ENCODE measurements at regions not wholly inside any gene's neighbourhood (a gene's known extent, or its start where the extent isn't known, plus 50 kb on each side); places are given as distances from the start of the nearest gene placed in this dataset.

- DNase-seq = no peak
- no peak overlapping the region for H3K4me3 Mint-ChIP-seq (ENCODE audit: unreplicated experiment)
- H3K36me3 Mint-ChIP-seq (ENCODE audit: unreplicated experiment) = peaks cover 7% of the 10 kb centered on the region
- TF ChIP-seq CTCF (IDR thresholded peaks at IDR 0.05; ENCODE audit: partially characterized antibody, unreplicated experiment) = no peak
- peaks cover 6% of the 10 kb centered on the region for H3K9me3 Mint-ChIP-seq (ENCODE audit: unreplicated experiment)
- no peak overlapping the region for H3K27ac Mint-ChIP-seq (ENCODE audit: unreplicated experiment)
- H3K4me1 Mint-ChIP-seq (ENCODE audit: low read depth, unreplicated experiment) = peaks cover 5% of the 10 kb centered on the region
- no peaks in the 10 kb centered on the region for H3K27me3 Mint-ChIP-seq (ENCODE audit: unreplicated experiment)
Measured at GRCh38 chr2:111636905-111637304, 247.1 kb downstream of the ANAPC1 start.

- no peak for DNase-seq
- Mint-ChIP-seq H3K27ac (ENCODE audit: unreplicated experiment) (no peak overlapping the region), H3K27me3 (ENCODE audit: unreplicated experiment) (no peaks in the 10 kb centered on the region), H3K4me3 (ENCODE audit: unreplicated experiment) (no peak overlapping the region), H3K9me3 (ENCODE audit: unreplicated experiment) (peaks cover 6% of the 10 kb centered on the region), H3K4me1 (ENCODE audit: low read depth, unreplicated experiment) (peaks cover 5% of the 10 kb centered on the region), H3K36me3 (ENCODE audit: unreplicated experiment) (peaks cover 7% of the 10 kb centered on the region)
- TF ChIP-seq CTCF (IDR thresholded peaks at IDR 0.05; ENCODE audit: partially characterized antibody, unreplicated experiment) = no peak
Measured at GRCh38 chr2:111638274-111638877, 245.6 kb downstream of the ANAPC1 start.

GRCh38 chr2:111640480-111640879 lies 243.5 kb downstream of the ANAPC1 start:
- Mint-ChIP-seq H3K27me3 (ENCODE audit: unreplicated experiment) (no peaks in the 10 kb centered on the region), H3K9me3 (ENCODE audit: unreplicated experiment) (peaks cover 4% of the 10 kb centered on the region)

GRCh38 chr2:111642586-111643327 lies 241.2 kb downstream of the ANAPC1 start:
- H3K9me3 Mint-ChIP-seq (ENCODE audit: unreplicated experiment) = peaks cover 2% of the 10 kb centered on the region
- DNase-seq = no peak
- H3K4me1 Mint-ChIP-seq (ENCODE audit: low read depth, unreplicated experiment) = no peaks in the 10 kb centered on the region
- peaks cover 10% of the 10 kb centered on the region for H3K36me3 Mint-ChIP-seq (ENCODE audit: unreplicated experiment)
- no peak overlapping the region for H3K27ac Mint-ChIP-seq (ENCODE audit: unreplicated experiment)
- H3K27me3 Mint-ChIP-seq (ENCODE audit: unreplicated experiment) = no peaks in the 10 kb centered on the region
- TF ChIP-seq CTCF (IDR thresholded peaks at IDR 0.05; ENCODE audit: partially characterized antibody, unreplicated experiment) = no peak
- H3K4me3 Mint-ChIP-seq (ENCODE audit: unreplicated experiment) = no peak overlapping the region

More at GRCh38 chr2:111640480-111640879, 243.5 kb downstream of the ANAPC1 start:
- H3K4me1 Mint-ChIP-seq (ENCODE audit: low read depth, unreplicated experiment) = no peaks in the 10 kb centered on the region
- H3K36me3 Mint-ChIP-seq (ENCODE audit: unreplicated experiment) = peaks cover 7% of the 10 kb centered on the region
- no peak overlapping the region for H3K4me3 Mint-ChIP-seq (ENCODE audit: unreplicated experiment)
- TF ChIP-seq CTCF (IDR thresholded peaks at IDR 0.05; ENCODE audit: partially characterized antibody, unreplicated experiment) = no peak
- no peak for DNase-seq
- H3K27ac Mint-ChIP-seq (ENCODE audit: unreplicated experiment) = no peak overlapping the region

- Mint-ChIP-seq H3K27me3 (ENCODE audit: unreplicated experiment) (no peaks in the 10 kb centered on the region), H3K4me1 (ENCODE audit: low read depth, unreplicated experiment) (no peaks in the 10 kb centered on the region), H3K36me3 (ENCODE audit: unreplicated experiment) (peaks cover 7% of the 10 kb centered on the region), H3K27ac (ENCODE audit: unreplicated experiment) (no peak overlapping the region), H3K4me3 (ENCODE audit: unreplicated experiment) (no peak overlapping the region), H3K9me3 (ENCODE audit: unreplicated experiment) (no peaks in the 10 kb centered on the region)
- DNase-seq = no peak
- no peak for TF ChIP-seq CTCF (IDR thresholded peaks at IDR 0.05; ENCODE audit: partially characterized antibody, unreplicated experiment)
Measured at GRCh38 chr2:111643759-111644158, 240.2 kb downstream of the ANAPC1 start.

Measured in glutamatergic neuron (in vitro differentiated cells).